Left forelimb (tissue), 1 donor: ENCODE measurements at regions not wholly inside any gene's neighbourhood (a gene's known extent, or its start where the extent isn't known, plus 50 kb on each side); places are given as distances from the start of the nearest gene placed in this dataset.
"Not testable (repeated sequence)": the region's sequence is repeated elsewhere in the genome, so short reads cannot be mapped to it uniquely, and the experiment has no call there.

Source experiments
- DNase-seq: peaks from one replicate; pipeline ENCODE4 v3.0.0-alpha.2; 2018; ENCODE audit warnings: low spot score

DNA sequence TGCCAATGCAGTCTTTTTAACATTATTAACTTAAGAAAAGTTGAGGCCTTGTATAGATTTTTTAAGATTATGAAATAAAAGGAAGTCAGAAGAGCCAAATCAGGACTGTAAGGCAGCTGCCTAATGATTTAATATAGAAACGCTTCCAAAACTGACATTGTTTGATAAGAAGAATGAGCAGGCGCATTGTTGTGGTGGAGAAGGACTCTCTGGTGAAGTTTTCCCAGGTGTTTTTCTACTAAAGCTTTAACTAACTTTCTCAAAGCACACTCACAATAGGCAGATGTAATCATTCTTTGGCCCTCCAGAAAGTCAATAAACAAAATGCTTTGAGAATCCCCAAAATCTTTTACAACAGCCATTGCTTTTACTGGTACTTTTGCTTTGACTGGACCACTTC, 288.6 kb upstream of the FIGN start:
- DNase-seq: no peak

DNA sequence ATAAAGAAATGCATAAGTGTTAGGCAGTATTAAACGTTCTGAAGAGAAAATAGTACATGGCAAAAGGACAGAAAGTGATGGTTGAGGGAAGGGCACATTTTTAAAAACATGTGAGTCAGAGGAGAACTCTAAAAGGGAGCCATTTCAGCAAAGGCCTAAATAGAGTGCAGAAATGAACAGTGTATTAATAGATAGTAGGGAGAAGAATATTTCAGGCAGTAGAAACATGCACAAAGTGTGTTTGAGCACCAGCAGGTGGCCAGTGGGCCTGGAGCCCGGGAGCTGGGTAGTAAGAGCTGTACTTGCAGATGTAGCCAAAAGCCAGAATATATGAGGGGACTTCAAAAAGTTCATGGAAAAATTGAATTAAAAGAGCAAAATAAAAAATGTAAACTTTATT, 288.1 kb upstream of the FIGN start:
- no peak for DNase-seq

DNA sequence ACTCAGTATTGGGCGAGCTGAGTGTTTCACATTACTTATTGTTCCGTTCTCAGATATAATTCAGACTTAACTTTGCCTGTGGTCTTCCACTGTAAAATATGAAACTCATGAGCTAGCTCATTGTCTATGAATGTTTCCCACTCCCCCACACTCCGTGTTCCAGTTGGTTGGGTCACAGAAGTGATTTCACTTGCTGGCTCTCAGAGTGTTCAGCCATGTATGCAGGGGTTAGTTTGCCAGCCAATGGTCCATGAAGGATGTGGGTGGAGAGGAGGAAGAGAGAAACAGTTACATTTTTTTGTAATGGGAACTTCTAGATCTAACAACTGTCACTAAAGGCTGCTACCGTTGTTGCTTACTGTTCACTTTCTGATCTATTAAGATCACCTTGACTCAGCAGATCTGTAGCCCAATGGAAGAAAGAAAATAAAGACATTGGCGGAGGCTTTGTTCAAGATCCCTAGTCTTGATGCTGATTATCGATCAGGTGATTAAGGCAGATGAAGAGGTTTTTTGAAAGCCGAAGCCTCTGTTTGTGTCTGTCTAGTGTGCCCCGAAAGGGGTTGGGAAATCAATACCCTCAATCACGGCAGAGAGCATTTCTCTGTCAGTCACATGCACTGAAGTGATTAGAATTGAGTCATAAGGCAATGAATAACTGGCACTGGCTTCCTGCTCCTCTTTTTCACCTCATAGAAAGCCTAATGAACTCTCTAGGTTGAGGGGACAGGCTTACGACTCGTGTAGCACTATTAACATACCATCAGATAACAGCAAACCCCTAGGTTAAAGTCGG, 279.7 kb upstream of the FIGN start:
- no peak for DNase-seq

- DNase-seq: no peak
Measured at GRCh38 chr2:164014791-164015190, 279.0 kb upstream of the FIGN start.

DNA sequence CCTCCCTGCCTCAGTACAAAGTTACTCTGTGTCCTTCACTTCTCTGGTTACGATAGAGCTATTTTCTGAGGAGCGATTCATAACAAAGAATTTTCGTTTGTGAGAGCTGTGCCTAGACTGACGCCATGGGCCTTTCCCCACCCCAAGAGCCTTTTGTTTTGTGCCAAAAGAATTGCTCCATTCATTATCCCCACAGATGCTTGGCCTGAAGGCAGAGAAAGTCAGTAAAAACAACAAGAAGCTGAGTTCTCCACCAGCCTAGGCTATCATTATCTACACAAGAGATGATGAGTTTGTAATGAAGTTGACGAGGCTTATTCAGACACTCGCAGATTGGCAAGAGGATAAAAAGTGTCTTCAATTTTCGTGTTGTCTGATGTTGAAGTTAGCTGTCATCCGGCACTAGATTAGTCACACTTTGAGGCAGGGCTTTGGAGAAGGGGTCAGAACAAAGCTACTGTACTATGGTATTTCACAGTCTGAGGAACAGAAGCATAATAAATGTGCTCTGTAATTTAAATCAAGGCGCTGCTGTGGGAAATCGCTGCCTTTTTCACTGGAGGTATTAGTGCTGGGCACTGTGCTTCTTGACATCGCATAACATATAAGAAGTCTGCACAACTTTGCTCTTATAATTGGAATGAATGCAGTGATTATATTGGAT, 278.4 kb upstream of the FIGN start:
- DNase-seq: no peak

- no peak for DNase-seq
Measured at GRCh38 chr2:164012581-164012980, 276.8 kb upstream of the FIGN start.

GRCh38 chr2:164009756-164010337, 274.0 kb upstream of the FIGN start:
- DNase-seq: no peak

DNA sequence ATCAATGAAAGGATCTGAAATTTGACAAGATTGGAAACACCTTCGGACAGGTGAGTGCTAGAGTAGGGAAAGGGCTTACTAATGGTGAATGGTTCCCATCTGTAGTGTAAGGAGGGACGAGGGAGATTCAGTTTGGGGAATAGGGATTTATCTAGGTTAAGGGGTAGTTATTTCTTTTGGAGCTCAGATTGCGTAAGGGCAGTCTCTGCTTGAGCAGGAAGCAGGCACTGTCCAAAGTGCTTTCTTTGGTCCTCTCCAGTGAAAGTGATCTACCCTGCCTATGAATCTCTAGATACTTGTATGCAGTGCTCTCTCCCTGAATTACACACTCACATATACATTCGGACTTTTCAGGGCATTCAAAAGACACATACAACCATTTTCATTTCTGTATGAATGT, 272.9 kb upstream of the FIGN start:
- no peak for DNase-seq

DNA sequence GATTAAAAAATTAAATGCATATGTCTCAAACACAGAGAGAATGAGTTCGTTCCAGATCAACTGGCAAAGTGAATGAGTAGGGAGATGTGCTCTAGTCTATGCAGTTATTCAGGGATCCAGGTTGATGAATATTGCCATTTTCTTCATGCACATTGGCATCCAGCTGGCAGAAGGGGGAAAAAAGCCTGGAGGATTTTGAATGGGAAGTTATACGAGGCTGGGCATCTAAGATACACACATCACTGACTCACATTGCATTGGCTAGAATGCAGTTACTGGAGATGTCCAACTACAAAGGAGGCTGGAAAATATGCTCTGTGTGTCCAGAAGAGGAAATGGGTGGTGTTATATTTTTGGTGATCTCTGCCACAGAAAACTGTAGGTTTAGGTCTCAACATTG, 270.9 kb upstream of the FIGN start:
- no peak for DNase-seq

GRCh38 chr2:164000176-164000575, 264.4 kb upstream of the FIGN start:
- no peak for DNase-seq

GRCh38 chr2:163997466-163997865, 261.7 kb upstream of the FIGN start:
- no peak for DNase-seq

DNA sequence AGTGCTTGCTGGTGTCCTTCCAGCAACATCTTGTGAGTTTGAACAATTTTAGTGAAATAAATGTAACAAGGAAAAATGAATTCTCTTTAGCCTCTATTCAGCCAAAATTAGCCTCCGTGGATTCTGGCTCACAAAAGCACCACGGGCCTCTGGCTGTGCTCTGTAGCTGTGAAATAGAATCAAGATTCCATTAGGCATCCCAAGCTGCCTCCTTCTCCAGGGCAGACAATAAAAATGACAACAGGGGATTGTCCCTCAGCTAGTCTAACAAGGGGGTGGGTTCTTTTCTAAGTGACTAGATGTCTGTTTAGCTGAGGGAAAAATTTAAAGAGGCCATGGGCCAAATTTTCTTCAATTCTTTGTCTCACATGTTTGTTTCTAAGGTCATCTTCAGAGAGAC, 254.7 kb upstream of the FIGN start:
- DNase-seq: no peak

- no peak for DNase-seq
Measured at GRCh38 chr2:163990101-163990500, 254.3 kb upstream of the FIGN start.

DNA sequence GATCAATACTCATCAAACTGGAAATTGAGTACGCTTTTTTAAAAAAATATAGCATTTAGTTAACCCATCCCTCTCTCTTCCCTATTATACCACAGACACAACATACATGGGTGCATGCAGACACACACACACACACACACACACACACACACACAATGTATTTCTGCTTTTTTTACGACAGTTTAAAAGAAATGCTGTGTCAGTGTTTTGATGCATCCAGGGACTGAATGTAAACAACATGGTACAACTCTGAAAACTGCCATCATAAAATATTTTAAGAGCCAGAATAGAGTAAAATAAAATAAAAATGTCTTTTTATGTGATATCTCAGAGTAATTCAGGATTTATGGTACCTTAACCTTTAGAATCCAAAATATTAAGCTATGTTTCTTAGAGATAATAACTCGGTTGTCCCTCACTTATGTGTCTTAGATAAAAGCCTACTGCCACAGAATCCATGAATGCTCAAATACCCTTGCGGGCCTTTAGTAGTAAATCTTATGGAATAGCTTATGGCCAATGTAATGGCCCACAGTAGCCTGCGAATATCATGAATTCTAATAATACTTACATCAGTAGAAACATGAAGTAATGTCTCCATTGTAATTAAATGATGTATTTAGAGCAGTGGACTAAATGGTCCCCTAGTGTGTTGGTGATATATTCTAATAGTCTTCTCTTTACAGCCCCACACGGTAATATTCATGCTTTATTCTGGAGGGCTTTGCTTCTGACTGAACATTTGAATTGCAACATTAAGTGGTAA, 251.6 kb upstream of the FIGN start:
- no peak for DNase-seq

DNA sequence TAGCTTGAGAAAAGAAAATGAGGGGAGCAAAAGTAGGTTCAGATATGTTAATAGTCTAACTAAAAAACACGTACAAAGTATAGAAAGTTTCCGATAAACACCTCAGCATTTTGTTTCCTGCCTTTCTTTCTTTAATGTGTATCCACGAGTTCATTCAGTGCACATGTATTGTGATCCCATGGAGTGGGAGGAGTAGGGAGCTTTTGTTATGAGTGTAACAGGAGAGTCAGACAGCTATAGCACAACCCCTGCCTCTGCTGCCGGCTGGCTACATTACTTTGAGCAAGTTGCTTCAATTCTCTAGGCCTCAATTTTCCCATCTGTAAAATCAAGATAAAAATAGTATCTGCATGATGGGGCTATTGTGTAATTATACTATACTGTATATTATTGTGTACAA, 249.2 kb upstream of the FIGN start:
- DNase-seq: no peak

- no peak for DNase-seq
Measured at GRCh38 chr2:163983911-163984310, 248.1 kb upstream of the FIGN start.

DNA sequence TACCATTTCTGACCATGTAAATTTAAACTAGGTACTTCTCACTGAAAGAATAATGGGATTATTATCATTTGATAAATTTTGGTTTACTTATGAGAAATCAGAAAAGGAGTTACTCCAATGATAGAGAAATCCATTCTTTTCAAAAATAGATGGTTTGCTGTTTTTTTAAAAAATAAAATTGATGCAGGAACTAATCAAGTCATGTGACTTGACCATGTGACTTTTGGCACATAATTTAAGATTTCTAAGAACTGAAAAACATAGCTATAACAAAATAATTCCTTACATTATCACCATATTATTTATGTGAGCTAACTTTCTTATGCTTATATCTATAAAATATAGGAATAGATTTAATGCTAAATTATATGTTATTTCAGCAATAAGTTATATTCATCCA, 247.1 kb upstream of the FIGN start:
- DNase-seq: no peak

GRCh38 chr2:163974766-163975165, 239.0 kb upstream of the FIGN start:
- DNase-seq: no peak

DNA sequence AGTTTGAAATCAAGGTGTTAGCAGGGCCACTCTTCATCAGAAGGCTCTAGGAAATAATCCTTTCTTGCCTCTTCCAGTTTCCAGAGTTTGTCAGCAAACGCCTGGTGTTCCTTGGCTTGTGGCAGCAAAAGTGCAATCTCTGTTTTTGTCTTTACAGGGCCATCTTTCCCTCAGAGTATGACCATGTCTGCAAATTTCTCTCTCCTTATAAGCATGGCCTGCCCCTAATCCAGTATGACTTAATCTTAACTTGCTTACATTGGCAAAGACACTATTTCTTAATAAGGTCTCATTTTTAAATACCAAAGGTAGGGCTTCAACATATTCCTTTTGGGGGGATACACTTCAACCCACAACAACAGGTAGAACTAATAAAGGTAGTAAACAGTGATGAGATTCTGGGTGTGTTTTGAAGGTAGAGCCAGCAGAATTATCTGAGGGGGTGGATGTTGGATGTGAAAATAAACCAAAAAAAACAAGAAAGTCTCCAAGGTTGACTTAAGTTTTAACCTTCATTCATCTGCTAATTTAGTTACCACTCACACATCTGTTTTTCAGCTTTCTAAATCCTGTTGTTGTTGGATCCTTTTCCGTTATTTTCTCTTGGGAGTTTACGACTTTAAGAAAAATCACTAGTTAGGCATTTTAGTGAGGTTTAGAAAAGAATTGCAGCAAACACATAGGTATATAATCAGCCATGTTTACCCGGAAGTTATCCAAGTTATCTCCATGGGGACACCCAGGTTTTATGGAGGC, 234.4 kb upstream of the FIGN start:
- no peak for DNase-seq

- not testable (repeated sequence) for DNase-seq
Measured at GRCh38 chr2:163964278-163964677, 228.5 kb upstream of the FIGN start.

GRCh38 chr2:163953390-163953907, 217.6 kb upstream of the FIGN start:
- no peak for DNase-seq

GRCh38 chr2:163951312-163951711, 215.5 kb upstream of the FIGN start:
- DNase-seq: no peak
